Heart left ventricle (tissue), 16 donors: ENCODE measurements at regions not wholly inside any gene's neighbourhood (a gene's known extent, or its start where the extent isn't known, plus 50 kb on each side); places are given as distances from the start of the nearest gene placed in this dataset.

Source experiments
- ATAC-seq, 4 donors: fragments of 200-7000 bp; cut with Tn5 transposase; one replicate each; pipeline ENCODE4 v1.9.1; 2020 to 2022; ENCODE audit warnings: moderate library complexity in 4 of 4, mild to moderate bottlenecking in 3 of 4, moderate number of reproducible peaks in 1 of 4
- DNase-seq, 5 donors: peaks; one replicate each; pipeline ENCODE4 v3.0.0-alpha.2; 2020
- H3K27ac ChIP-seq, 12 donors: fragments of 200-600 bp; sonication (generic) in 4 of 12; one replicate each; pipeline versions ENCODE4 v1.5.0 to v1.8.0; 2016 to 2022; ENCODE audit warnings: mild to moderate bottlenecking in 2 of 12
- H3K27me3 ChIP-seq, 9 donors: fragments of 200-600 bp; sonication (generic) in 2 of 9; one replicate each; pipeline versions ENCODE4 v1.5.1 to v1.8.0; 2016 to 2022; ENCODE audit warnings: mild to moderate bottlenecking in 3 of 9
- H3K36me3 ChIP-seq, 9 donors: fragments of 200-600 bp; sonication (generic) in 2 of 9; one replicate each; pipeline versions ENCODE4 v1.5.0 to v1.8.0; 2018 to 2022; ENCODE audit warnings: mild to moderate bottlenecking in 2 of 9
- H3K4me1 ChIP-seq, 12 donors: fragments of 200-600 bp; sonication (generic) in 4 of 12; one replicate each; pipeline versions ENCODE4 v1.5.0 to v1.8.0; 2016 to 2022; ENCODE audit warnings: mild to moderate bottlenecking in 3 of 12
- H3K4me3 ChIP-seq, 12 donors: fragments of 200-600 bp; sonication (generic) in 4 of 12; one replicate each; pipeline versions ENCODE4 v1.5.0 to v1.8.0; 2017 to 2022; ENCODE audit warnings: mild to moderate bottlenecking in 9 of 12, moderate library complexity in 4 of 12
- H3K9me3 ChIP-seq, 12 donors: fragments of 200-600 bp; sonication (generic) in 4 of 12; one replicate each; pipeline versions ENCODE4 v1.5.0 to v1.8.0; 2016 to 2022; ENCODE audit warnings: mild to moderate bottlenecking in 1 of 12
- CTCF ChIP-seq, 12 donors: fragments of 200-600 bp; sonication (generic) in 4 of 12; IDR thresholded peaks; one replicate each; pipeline versions ENCODE4 v1.5.0 to v1.8.0; 2018 to 2022; ENCODE audit warnings: antibody characterized with exemption in 12 of 12, mild to moderate bottlenecking in 5 of 12
- POLR2A ChIP-seq, 2 donors: fragments of 450-650 bp; IDR thresholded peaks; one replicate each; pipeline ENCODE4 v1.6.1; 2017; ENCODE audit warnings: antibody characterized with exemption in 2 of 2, mild to moderate bottlenecking in 2 of 2, moderate library complexity in 2 of 2
- WGBS, 4 donors: extraction: QIAGEN DNeasy Blood & Tissue Kit in 2 of 4; methylation state at CpG; one replicate each; pipeline versions ENCODE4 v1.1.5 to v1.1.7; 2013 to 2018; 5-methylcytosine and 5-hydroxymethylcytosine counted together
- intact Hi-C, 10 donors: fragments of 100-400 bp; cut with DNase I; formaldehyde crosslinking; loops; one replicate each; pipeline versions ENCODE4 v1.11.1 to v1.14.2; 2022
- donor health status: ischemic (EF 13 %, LVEDD 7.1; RV severe dilation, severe dysfunction).
- donor health status: healthy with polysubstance abuse.
- donor health status: DM: no; HTN: yes; CAD: no.
- donor health status: DM: no; HTN: no; CAD: no.
- donor health status: ischemic (EF 25% LVEDD 6.9; RV normal size, moderate dysfunction).
- donor health status: ischemic (EF 25% LVEDD 5.7; RV mildly dilated, moderate dysfunction).
- donor health status: healthy.
- donor health status: DM: yes; HTN: yes; CAD: no.
- donor health status: ischemic (EF 35%, LVEDD 5.7; RV mildly dilated, moderate dysfunction).
- donor health status: nonischemic (EF 11% LVEDD 7.7; RV severe dilation, severe dysfunction).
- donor health status: DM: yes; HTN: yes; CAD: no.
- donor health status: PGD.
- donor health status: ischemic (EF 29% LVEDD 5.4; RV normal size, mild dysfunction).
- donor health status: nonischemic (EF 23%, LVEDD 6.1; RV moderate dilation, normal function).

GRCh38 chr3:182629521-182629920 is 163.8 kb upstream of the ATP11B start:
- Histone ChIP-seq H3K27me3 (peaks cover 0 to 3% (median 0%) of the 10 kb centered on the region in 9 donors), H3K9me3 (no peaks in the 10 kb centered on the region), H3K36me3 (no peaks in the 10 kb centered on the region), H3K4me1 (no peaks in the 10 kb centered on the region), H3K4me3 (no peak overlapping the region), H3K27ac (no peak overlapping the region)
- DNase-seq (no peak), ATAC-seq (no peak)
- WGBS, 4 donors: 37 to 89% (median 65%) methylated on average over 1 of the region's 1 CpG
- intact Hi-C loops: no loop called here
- no peak for TF ChIP-seq CTCF (IDR thresholded peaks at IDR 0.05)
- TF ChIP-seq POLR2A (IDR thresholded peaks at IDR 0.05): no peak

GRCh38 chr3:182631183-182632076 is 161.9 kb upstream of the ATP11B start:
- Histone ChIP-seq H3K27me3 (peaks cover 0 to 3% (median 0%) of the 10 kb centered on the region in 9 donors), H3K4me3 (no peak overlapping the region), H3K36me3 (no peaks in the 10 kb centered on the region), H3K9me3 (no peaks in the 10 kb centered on the region), H3K4me1 (no peaks in the 10 kb centered on the region), H3K27ac (no peak overlapping the region)
- ATAC-seq: no peak
- intact Hi-C loops: no loop called here
- WGBS, 4 donors: 68 to 80% (median 73%) methylated on average over 6 of the region's 6 CpGs
- TF ChIP-seq POLR2A (IDR thresholded peaks at IDR 0.05) (no peak), CTCF (IDR thresholded peaks at IDR 0.05) (no peak)
- DNase-seq: no peak

- no peak for ATAC-seq
- no peak for TF ChIP-seq POLR2A (IDR thresholded peaks at IDR 0.05)
- TF ChIP-seq CTCF (IDR thresholded peaks at IDR 0.05): no peak
- no peaks in the 10 kb centered on the region for H3K36me3 ChIP-seq
- no peaks in the 10 kb centered on the region for H3K4me1 ChIP-seq
- no peak for DNase-seq
- peaks cover 0 to 3% (median 0%) of the 10 kb centered on the region in 9 donors for H3K27me3 ChIP-seq
- no peak overlapping the region for H3K4me3 ChIP-seq
- H3K9me3 ChIP-seq: no peaks in the 10 kb centered on the region
- intact Hi-C loops: no loop called here
- no peak overlapping the region for H3K27ac ChIP-seq
- 94 to 97% (median 95%) methylated on average over 4 of the region's 4 CpGs for WGBS, 4 donors
Observed at GRCh38 chr3:182632077-182632393, 161.3 kb upstream of the ATP11B start.

GRCh38 chr3:182633186-182633585 is 160.1 kb upstream of the ATP11B start:
- ATAC-seq (no peak), DNase-seq (no peak)
- intact Hi-C loops: no loop called here
- Histone ChIP-seq H3K9me3 (no peaks in the 10 kb centered on the region), H3K4me3 (no peak overlapping the region), H3K27me3 (peaks cover 0 to 6% (median 0%) of the 10 kb centered on the region in 9 donors), H3K27ac (no peak overlapping the region), H3K4me1 (no peaks in the 10 kb centered on the region), H3K36me3 (no peaks in the 10 kb centered on the region)
- 89 to 92% (median 91%) methylated on average over 7 of the region's 7 CpGs for WGBS, 4 donors
- TF ChIP-seq CTCF (IDR thresholded peaks at IDR 0.05): no peak
- TF ChIP-seq POLR2A (IDR thresholded peaks at IDR 0.05): no peak
